ENCODE measurements at regions not wholly inside any gene's neighbourhood (a gene's known extent, or its start where the extent isn't known, plus 50 kb on each side); places are given as distances from the start of the nearest gene placed in this dataset.
"Not testable (repeated sequence)": the region's sequence is repeated elsewhere in the genome, so short reads cannot be mapped to it uniquely, and the experiment has no call there.

DNA sequence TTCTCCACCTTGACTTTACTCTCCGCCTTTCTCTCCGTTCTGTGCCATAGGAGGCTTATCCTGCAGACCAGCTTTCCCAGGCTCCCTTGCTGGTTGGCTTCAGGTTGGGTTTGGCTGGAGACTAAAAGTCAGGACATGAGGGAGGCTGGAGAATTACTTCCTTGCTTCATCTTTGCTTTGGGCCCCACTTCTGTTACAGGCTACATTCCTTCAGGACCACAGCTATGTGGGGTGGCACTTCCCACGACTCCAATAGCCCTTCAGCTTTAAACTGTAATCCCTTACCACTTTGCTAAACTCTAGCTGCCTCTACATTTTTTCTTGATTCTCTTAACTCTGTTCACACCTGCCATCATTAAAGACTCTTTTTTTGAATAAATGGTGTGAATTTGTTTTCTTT lies 186.7 kb upstream of the NR4A3 start:
- DNase-seq, result no peak

DNA sequence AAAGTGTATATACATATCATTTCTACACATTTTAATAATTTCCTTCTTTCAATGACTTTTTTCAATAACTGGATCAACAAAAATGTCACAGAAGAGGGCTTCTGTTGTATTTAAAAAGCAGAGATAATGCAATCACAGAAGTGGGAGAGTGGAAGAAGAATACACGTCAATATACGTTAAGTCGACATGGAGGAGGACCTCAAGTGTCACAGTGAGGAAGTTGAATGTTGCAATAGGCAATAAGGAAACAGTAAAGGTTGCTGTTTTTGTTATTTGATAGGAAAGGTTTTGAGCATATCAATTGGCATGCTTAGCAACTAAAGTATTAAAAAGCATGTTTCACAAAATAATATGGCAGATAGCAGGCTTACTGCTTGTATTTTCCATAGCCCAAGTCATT lies 184.0 kb upstream of the NR4A3 start:
- DNase-seq, result no peak

GRCh38 chr9:99638971-99639370 lies 182.7 kb upstream of the NR4A3 start:
- no peak for DNase-seq

GRCh38 chr9:99647604-99648003 lies 174.1 kb upstream of the NR4A3 start:
- DNase-seq, result no peak

- no peak for DNase-seq
Measured at GRCh38 chr9:99650187-99650874, 171.4 kb upstream of the NR4A3 start.

DNA sequence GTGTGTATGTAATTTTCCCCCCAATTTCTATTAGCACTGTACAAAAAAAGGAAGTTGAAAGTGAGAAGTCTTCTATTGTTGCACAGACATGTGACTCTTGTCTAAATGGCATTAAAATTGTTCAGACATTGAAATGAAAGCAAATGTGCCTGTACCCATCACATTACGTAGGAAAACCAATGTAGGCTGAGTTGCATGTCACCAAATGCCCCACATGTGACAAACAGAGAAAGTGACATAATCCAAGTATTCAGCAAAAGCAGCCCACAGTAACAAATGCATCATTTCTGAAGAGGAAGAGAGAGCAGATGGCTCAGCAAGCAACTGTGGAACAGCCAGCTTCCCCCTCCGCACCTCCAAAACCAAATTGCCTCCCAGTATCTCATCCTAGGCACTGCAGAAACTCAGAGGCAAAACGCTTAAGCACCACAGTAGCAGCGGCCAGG lies 161.5 kb upstream of the NR4A3 start:
- no peak for DNase-seq

GRCh38 chr9:99663297-99663696 lies 158.4 kb upstream of the NR4A3 start:
- DNase-seq, result no peak

- no peak for DNase-seq
Measured at GRCh38 chr9:99663856-99664255, 157.8 kb upstream of the NR4A3 start.

DNA sequence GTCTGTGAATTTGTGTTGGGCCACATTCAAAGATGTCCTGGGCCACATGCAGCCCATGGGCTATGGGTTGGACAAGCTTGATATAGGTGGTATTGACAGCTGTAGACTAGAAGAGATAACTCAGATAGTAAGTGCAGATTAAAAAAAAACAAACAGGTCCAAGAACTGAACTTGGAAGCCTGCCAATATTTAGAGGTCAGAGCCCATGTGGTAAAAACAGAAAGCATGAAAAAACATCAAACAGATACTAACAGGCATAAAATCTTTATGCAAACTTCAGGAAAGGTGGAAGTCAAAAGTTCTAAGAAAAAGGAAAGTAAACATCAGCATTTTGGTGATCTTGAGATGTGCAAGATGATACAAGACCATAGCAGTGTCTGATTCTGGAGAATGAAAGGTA lies 155.1 kb upstream of the NR4A3 start:
- DNase-seq, result no peak

DNA sequence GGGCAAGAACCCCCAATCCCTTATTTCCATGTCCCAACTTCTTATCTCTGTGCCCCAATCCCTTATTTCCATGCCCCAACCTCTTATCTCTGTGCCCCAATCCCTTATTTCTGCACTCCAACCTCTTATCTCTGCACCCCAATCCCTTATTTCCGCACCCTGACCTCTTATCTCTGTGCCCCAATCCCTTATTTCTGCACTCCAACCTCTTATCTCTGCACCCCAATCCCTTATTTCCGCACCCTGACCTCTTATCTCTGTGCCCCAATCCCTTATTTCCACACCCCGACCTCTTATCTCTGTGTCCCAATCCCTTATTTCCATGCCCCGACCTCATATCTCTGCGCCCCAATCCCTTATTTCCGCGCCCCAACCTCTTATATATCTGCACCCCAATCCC lies 150.8 kb upstream of the NR4A3 start:
- DNase-seq, result not testable (repeated sequence)

GRCh38 chr9:99677281-99677680 lies 144.4 kb upstream of the NR4A3 start:
- DNase-seq, result no peak

DNA sequence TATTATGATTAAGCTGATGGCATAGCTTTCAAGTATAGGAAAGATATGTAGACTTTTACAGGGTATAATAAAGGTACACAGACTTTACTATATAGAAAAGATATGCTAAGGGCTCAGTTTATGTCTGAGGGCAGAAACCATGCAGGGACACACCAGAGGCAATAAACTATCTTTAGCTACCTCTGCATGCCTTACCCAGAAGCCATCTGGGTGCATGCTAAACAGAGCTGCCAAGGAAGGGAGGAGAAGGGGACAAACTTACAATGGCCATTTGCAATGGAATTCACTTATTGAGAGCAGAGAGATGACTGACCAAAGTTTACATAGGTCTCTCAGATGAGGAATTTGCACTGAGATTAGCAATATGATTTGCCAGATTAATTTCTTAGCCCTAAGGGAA lies 143.1 kb upstream of the NR4A3 start:
- no peak for DNase-seq

GRCh38 chr9:99680191-99680590 lies 141.5 kb upstream of the NR4A3 start:
- DNase-seq, result no peak

DNA sequence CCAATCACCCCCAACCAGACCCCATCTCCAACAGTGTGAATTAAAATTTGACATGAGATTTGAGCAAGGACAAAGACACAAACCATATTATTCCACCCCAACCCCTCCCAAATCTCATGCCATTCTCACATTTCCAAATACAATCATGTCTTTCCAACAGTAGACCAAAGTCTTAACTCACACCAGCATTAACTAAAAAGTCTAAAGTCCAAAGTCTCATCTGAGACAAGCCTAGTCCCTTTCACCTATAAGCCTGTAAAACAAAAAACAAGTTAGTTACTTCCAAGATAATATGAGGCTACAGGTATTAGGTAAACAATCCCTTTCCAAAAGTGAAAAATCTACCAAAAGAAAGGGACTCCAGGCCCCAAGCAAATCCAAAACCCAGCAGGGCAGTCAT lies 140.6 kb upstream of the NR4A3 start:
- no peak for DNase-seq

DNA sequence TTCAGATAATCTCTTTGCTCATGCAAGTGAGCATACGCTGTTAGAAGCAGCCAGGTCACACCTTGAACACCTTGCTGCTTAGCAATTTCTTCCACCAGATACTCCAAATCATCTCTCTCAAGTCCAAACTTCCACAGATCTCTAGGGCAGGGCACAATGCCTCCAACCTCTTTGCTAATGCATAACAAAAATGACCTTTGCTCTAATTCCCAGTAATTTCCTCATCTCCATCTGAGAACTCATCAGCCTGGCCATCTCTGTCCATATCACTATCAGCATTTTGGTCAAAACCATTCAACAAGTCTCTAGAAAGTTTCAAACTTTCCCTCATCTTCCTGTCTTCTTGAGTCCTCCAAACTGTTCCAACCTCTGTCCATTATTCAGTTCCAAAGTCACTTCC lies 139.3 kb upstream of the NR4A3 start:
- no peak for DNase-seq

GRCh38 chr9:99682870-99683269 lies 138.8 kb upstream of the NR4A3 start:
- DNase-seq, result no peak

GRCh38 chr9:99690573-99690972 lies 131.1 kb upstream of the NR4A3 start:
- DNase-seq, result no peak

DNA sequence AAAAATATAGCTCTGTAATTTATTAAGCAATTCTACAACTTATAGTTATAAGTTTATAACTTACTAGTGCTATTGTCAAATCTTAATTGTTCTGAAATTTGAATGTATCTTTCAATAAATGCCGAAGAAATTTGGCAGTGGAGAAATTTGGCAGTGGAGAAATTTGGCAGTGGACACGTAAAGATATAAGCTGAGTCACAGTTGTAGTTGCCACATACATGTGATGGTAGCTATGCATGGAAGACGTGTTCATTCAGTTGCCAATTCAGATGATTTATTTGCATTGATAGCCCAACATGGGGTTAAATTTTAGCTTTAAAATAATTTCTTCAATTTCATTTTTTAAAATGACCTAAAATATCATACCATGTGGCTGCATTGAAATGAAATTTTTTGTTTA lies 127.8 kb upstream of the NR4A3 start:
- DNase-seq, result no peak

DNA sequence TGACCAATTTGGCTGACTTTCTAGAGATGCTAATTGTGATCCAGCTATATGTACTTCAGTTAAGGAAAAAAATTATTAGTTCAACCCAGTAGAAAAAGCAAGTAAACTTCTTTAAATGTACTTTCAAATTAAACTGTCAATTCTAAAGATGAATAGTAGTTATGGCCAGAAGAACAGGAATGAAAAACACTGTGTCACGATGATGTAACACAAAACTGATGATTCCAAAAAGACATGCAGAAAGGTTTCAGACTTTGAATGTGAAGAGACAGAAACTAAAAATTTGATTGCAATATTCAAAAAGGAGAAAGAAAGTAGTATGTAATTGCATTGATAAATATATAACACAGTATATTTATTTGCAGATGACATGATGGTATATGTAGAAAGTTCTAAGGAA lies 127.3 kb upstream of the NR4A3 start:
- DNase-seq, result no peak

GRCh38 chr9:99699396-99699795 lies 122.3 kb upstream of the NR4A3 start:
- no peak for DNase-seq

GRCh38 chr9:99712214-99712613 lies 109.5 kb upstream of the NR4A3 start:
- no peak for DNase-seq

GRCh38 chr9:99713838-99714306 lies 107.8 kb upstream of the NR4A3 start:
- DNase-seq, result no peak

GRCh38 chr9:99718631-99719030 lies 103.1 kb upstream of the NR4A3 start:
- no peak for DNase-seq

- DNase-seq, result no peak
Measured at GRCh38 chr9:99720455-99721050, 101.1 kb upstream of the NR4A3 start.

GRCh38 chr9:99721898-99722297 lies 99.8 kb upstream of the NR4A3 start:
- no peak for DNase-seq

All from stimulated activated CD4-positive, alpha-beta T cell treated with anti-CD3 and anti-CD28 coated beads, Interleukin-4, amount 100 ng/mL, for 24 hours (primary cell).